ENCODE measurements at regions not wholly inside any gene's neighbourhood (a gene's known extent, or its start where the extent isn't known, plus 50 kb on each side); places are given as distances from the start of the nearest gene placed in this dataset.

- no peaks in the 10 kb centered on the region for H3K9me1 ChIP-seq (ENCODE audit: control insufficient read depth, insufficient read depth, low read length)
- ChIA-PET POLR2A (interaction anchor here (0.9 kb wide), 1 partner anchor 9 kb away, joined by 4 read pairs; no protein-coding TSS in a partner anchor), CTCF (ENCODE audit: low intra/inter-chr PET ratio) (no interaction called here)
- no peak overlapping the region for H3K9ac ChIP-seq (ENCODE audit: insufficient read depth in 1 of 2, low read depth in 2 of 2, low read length in 2 of 2)
- H3K36me3 ChIP-seq (ENCODE audit: control insufficient read depth, insufficient read depth, low read length), result no peaks in the 10 kb centered on the region
- TF ChIP-seq ZNF395 (CRISPR knock-in tag; IDR thresholded peaks at IDR 0.05), result no peak
- TF ChIP-seq TBP (optimal IDR thresholded peaks at IDR 0.05; ENCODE audit: low read depth, low read length), result no peak
- TF ChIP-seq GTF2F1 (IDR thresholded peaks at IDR 0.05; ENCODE audit: low read depth, low read length), result no peak
- TF ChIP-seq ZNF232 (CRISPR knock-in tag; IDR thresholded peaks at IDR 0.05), result no peak
- TF ChIP-seq TCFL5 (CRISPR knock-in tag; conservative IDR thresholded peaks at IDR 0.05), result no peak
- no peak for TF ChIP-seq NUFIP1 (IDR thresholded peaks at IDR 0.05; ENCODE audit: partially characterized antibody)
- TF ChIP-seq SNIP1 (IDR thresholded peaks at IDR 0.05; ENCODE audit: low read depth), result no peak
- no peak for TF ChIP-seq ETS2 (tag; IDR thresholded peaks at IDR 0.05; ENCODE audit: borderline replicate concordance, poor library complexity, severe bottlenecking)
- no peak for TF ChIP-seq ZBTB34 (CRISPR knock-in tag; IDR thresholded peaks at IDR 0.05)
- TF ChIP-seq TGIF2 (CRISPR knock-in tag; IDR thresholded peaks at IDR 0.05), result no peak
- no peak for TF ChIP-seq CBFA2T3 (IDR thresholded peaks at IDR 0.05)
- TF ChIP-seq ZFX (CRISPR knock-in tag; IDR thresholded peaks at IDR 0.05), result no peak
- TF ChIP-seq NFE2 (IDR thresholded peaks at IDR 0.05; ENCODE audit: low read depth), result no peak
- no peak overlapping the region for H2AFZ ChIP-seq (ENCODE audit: low read depth, low read length)
- intact Hi-C loops (cut with micrococcal nuclease), result no loop called here
- no TSS peak for BruUV-seq (replicated peaks)
- H3K4me1 ChIP-seq (replicated peaks in 1 of 2; ENCODE audit: control insufficient read depth in 2 of 2, insufficient read depth in 2 of 2, low read length in 2 of 2), result no peaks in the 10 kb centered on the region
- ATAC-seq, result no peak
- H3K27me3 ChIP-seq (ENCODE audit: control insufficient read depth in 2 of 2, insufficient read depth in 2 of 2, low read length in 2 of 2), result peaks cover 0 to 3% of the 10 kb centered on the region in 2 experiments; a peak in 1 of 5 replicates
- no peaks in the 10 kb centered on the region for H3K79me2 ChIP-seq (ENCODE audit: control insufficient read depth, insufficient read depth, low read length)
- no peaks in the 10 kb centered on the region; the same call in 1 of the 2 replicates for H4K20me1 ChIP-seq (replicated peaks; ENCODE audit: control insufficient read depth, insufficient read depth, low read length)
- in situ Hi-C loops (cut with MboI), result no loop called here
- H3K4me2 ChIP-seq (ENCODE audit: insufficient read depth, low read length), result no peak overlapping the region
- FAIRE-seq, result peak; percentile 15
- no peaks in the 10 kb centered on the region for H3K9me3 ChIP-seq (replicated peaks; ENCODE audit: control insufficient read depth, insufficient read depth, low read depth, low read length)
- no peak overlapping the region for H3K4me3 ChIP-seq
- DNase-seq (ENCODE audit: extremely low read depth in 1 of 4, low spot score in 3 of 4), result no peak
- no peak overlapping the region for H3K27ac ChIP-seq (ENCODE audit: extremely low read depth, low read depth, low read length)
Measured at GRCh38 chr15:81780966-81781365, 264.9 kb downstream of the MEX3B start.
